Heart left ventricle (tissue), 16 donors: ENCODE measurements at regions not wholly inside any gene's neighbourhood (a gene's known extent, or its start where the extent isn't known, plus 50 kb on each side); places are given as distances from the start of the nearest gene placed in this dataset.

ENCODE experiments used
- ATAC-seq, 4 donors: fragments of 200-7000 bp; cut with Tn5 transposase; one replicate each; pipeline ENCODE4 v1.9.1; 2020 to 2022; ENCODE audit warnings: moderate library complexity in 4 of 4, mild to moderate bottlenecking in 3 of 4, moderate number of reproducible peaks in 1 of 4
- DNase-seq, 5 donors: peaks; one replicate each; pipeline ENCODE4 v3.0.0-alpha.2; 2020
- H3K27ac ChIP-seq, 12 donors: fragments of 200-600 bp; sonication (generic) in 4 of 12; one replicate each; pipeline versions ENCODE4 v1.5.0 to v1.8.0; 2016 to 2022; ENCODE audit warnings: mild to moderate bottlenecking in 2 of 12
- H3K27me3 ChIP-seq, 9 donors: fragments of 200-600 bp; sonication (generic) in 2 of 9; one replicate each; pipeline versions ENCODE4 v1.5.1 to v1.8.0; 2016 to 2022; ENCODE audit warnings: mild to moderate bottlenecking in 3 of 9
- H3K36me3 ChIP-seq, 9 donors: fragments of 200-600 bp; sonication (generic) in 2 of 9; one replicate each; pipeline versions ENCODE4 v1.5.0 to v1.8.0; 2018 to 2022; ENCODE audit warnings: mild to moderate bottlenecking in 2 of 9
- H3K4me1 ChIP-seq, 12 donors: fragments of 200-600 bp; sonication (generic) in 4 of 12; one replicate each; pipeline versions ENCODE4 v1.5.0 to v1.8.0; 2016 to 2022; ENCODE audit warnings: mild to moderate bottlenecking in 3 of 12
- H3K4me3 ChIP-seq, 12 donors: fragments of 200-600 bp; sonication (generic) in 4 of 12; one replicate each; pipeline versions ENCODE4 v1.5.0 to v1.8.0; 2017 to 2022; ENCODE audit warnings: mild to moderate bottlenecking in 9 of 12, moderate library complexity in 4 of 12
- H3K9me3 ChIP-seq, 12 donors: fragments of 200-600 bp; sonication (generic) in 4 of 12; one replicate each; pipeline versions ENCODE4 v1.5.0 to v1.8.0; 2016 to 2022; ENCODE audit warnings: mild to moderate bottlenecking in 1 of 12
- POLR2A ChIP-seq, 2 donors: fragments of 450-650 bp; IDR thresholded peaks; one replicate each; pipeline ENCODE4 v1.6.1; 2017; ENCODE audit warnings: antibody characterized with exemption in 2 of 2, mild to moderate bottlenecking in 2 of 2, moderate library complexity in 2 of 2
- WGBS, 4 donors: extraction: QIAGEN DNeasy Blood & Tissue Kit in 2 of 4; methylation state at CpG; one replicate each; pipeline versions ENCODE4 v1.1.5 to v1.1.7; 2013 to 2018; 5-methylcytosine and 5-hydroxymethylcytosine counted together
- intact Hi-C, 10 donors: fragments of 100-400 bp; cut with DNase I; formaldehyde crosslinking; loops; one replicate each; pipeline versions ENCODE4 v1.11.1 to v1.14.2; 2022
- TF ChIP-seq, protein P1 (sequence below), 12 donors: fragments of 200-600 bp; sonication (generic) in 4 of 12; IDR thresholded peaks; one replicate each; pipeline versions ENCODE4 v1.5.0 to v1.8.0; 2018 to 2022; ENCODE audit warnings: antibody characterized with exemption in 12 of 12, mild to moderate bottlenecking in 5 of 12
- donor health status: ischemic (EF 13 %, LVEDD 7.1; RV severe dilation, severe dysfunction).
- donor health status: healthy with polysubstance abuse.
- donor health status: DM: no; HTN: yes; CAD: no.
- donor health status: DM: no; HTN: no; CAD: no.
- donor health status: ischemic (EF 25% LVEDD 6.9; RV normal size, moderate dysfunction).
- donor health status: ischemic (EF 25% LVEDD 5.7; RV mildly dilated, moderate dysfunction).
- donor health status: healthy.
- donor health status: DM: yes; HTN: yes; CAD: no.
- donor health status: ischemic (EF 35%, LVEDD 5.7; RV mildly dilated, moderate dysfunction).
- donor health status: nonischemic (EF 11% LVEDD 7.7; RV severe dilation, severe dysfunction).
- donor health status: DM: yes; HTN: yes; CAD: no.
- donor health status: PGD.
- donor health status: ischemic (EF 29% LVEDD 5.4; RV normal size, mild dysfunction).
- donor health status: nonischemic (EF 23%, LVEDD 6.1; RV moderate dilation, normal function).

DNA sequence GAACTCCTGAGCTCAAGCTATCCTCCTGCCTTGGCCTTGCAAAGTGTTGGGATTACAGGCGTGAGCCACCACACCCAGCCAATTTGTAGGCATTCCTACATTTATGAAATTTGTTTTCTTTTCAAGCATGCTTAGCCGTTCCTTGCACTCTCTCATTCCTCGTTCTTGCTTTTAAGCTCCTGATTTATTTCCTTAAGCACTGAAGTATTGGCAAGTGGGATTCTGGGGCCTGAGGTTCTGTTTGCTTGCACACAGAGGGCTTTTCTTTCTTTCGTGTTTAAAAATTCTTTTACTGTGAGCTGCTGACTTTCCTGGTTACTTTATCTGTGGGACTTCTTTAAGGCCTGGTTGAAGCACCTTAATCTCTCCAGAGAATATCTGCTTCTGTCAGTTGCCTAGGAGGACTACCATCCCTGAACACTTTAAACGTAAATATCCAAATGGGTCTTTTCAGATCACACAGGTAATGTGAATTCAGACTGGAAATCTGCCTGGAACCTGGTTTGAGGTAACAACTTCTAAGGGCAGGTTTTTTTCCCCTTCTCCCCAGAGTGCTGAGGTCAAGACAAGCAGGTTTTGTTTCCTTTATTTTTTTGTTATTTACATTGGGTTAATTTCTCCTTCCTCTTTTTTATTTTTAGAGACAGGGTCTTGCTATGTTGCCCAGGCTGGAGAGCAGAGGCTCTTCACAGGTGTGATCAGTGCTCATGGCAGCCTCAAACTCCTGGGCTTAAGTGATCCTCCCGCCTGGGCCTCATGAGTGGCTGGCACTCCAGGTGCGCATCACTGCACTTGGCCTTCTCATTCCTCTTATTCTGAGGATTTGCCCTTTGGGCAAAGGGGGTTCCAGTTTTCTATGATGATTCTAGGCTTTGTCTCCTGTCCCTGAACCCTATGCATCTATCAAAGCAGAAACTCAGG, 102.9 kb downstream of the PFKFB3 start:
- TF ChIP-seq, protein P1, sequence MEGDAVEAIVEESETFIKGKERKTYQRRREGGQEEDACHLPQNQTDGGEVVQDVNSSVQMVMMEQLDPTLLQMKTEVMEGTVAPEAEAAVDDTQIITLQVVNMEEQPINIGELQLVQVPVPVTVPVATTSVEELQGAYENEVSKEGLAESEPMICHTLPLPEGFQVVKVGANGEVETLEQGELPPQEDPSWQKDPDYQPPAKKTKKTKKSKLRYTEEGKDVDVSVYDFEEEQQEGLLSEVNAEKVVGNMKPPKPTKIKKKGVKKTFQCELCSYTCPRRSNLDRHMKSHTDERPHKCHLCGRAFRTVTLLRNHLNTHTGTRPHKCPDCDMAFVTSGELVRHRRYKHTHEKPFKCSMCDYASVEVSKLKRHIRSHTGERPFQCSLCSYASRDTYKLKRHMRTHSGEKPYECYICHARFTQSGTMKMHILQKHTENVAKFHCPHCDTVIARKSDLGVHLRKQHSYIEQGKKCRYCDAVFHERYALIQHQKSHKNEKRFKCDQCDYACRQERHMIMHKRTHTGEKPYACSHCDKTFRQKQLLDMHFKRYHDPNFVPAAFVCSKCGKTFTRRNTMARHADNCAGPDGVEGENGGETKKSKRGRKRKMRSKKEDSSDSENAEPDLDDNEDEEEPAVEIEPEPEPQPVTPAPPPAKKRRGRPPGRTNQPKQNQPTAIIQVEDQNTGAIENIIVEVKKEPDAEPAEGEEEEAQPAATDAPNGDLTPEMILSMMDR (IDR thresholded peaks at IDR 0.05), result no peak
- no peak for TF ChIP-seq POLR2A (IDR thresholded peaks at IDR 0.05)
- DNase-seq (no peak), ATAC-seq (no peak)
- Histone ChIP-seq H3K4me3 (no peak overlapping the region), H3K36me3 (no peaks in the 10 kb centered on the region), H3K4me1 (peaks cover 0 to 4% (median 0%) of the 10 kb centered on the region in 12 donors), H3K9me3 (peaks cover 0 to 10% (median 3%) of the 10 kb centered on the region in 12 donors), H3K27me3 (no peaks in the 10 kb centered on the region), H3K27ac (no peak overlapping the region)
- intact Hi-C loops, result loop anchor here in 1 of 10 donors (10.0 kb wide), 1 partner anchor 59 kb away; no protein-coding TSS in a partner anchor
- WGBS, 4 donors, result 81 to 86% (median 83%) methylated on average over 7 of the region's 7 CpGs

DNA sequence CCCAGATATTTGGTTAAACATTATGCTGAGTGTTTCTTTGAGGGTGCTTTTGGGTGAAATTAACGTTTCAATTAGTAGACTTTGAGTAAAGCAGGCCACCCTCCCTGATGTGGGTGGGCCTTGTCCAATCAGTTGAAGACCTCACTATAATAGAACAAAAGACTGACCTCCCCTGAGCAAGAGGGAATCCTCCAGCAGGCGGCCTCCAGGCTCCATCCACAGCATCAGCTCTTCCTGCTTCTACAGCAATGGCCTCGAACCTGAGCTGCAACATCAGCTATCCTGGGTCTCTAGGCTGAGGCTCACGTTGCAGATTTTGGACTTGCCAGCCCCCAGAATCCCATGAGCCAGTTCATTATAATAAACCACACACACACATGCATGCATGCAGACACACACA, 104.2 kb downstream of the PFKFB3 start:
- Histone ChIP-seq H3K27me3 (no peaks in the 10 kb centered on the region), H3K36me3 (no peaks in the 10 kb centered on the region), H3K4me3 (no peak overlapping the region), H3K4me1 (no peaks in the 10 kb centered on the region), H3K9me3 (peaks cover 0 to 10% (median 3%) of the 10 kb centered on the region in 12 donors), H3K27ac (no peak overlapping the region)
- no peak for DNase-seq
- ATAC-seq, result no peak
- TF ChIP-seq, protein P1 (IDR thresholded peaks at IDR 0.05), result no peak
- TF ChIP-seq POLR2A (IDR thresholded peaks at IDR 0.05), result no peak
- 88 to 93% (median 90%) methylated on average over 3 to 4 of the region's 4 CpGs for WGBS, 4 donors
- intact Hi-C loops, result loop anchor here in 1 of 10 donors (10.0 kb wide), 1 partner anchor 58 kb away; no protein-coding TSS in a partner anchor

DNA sequence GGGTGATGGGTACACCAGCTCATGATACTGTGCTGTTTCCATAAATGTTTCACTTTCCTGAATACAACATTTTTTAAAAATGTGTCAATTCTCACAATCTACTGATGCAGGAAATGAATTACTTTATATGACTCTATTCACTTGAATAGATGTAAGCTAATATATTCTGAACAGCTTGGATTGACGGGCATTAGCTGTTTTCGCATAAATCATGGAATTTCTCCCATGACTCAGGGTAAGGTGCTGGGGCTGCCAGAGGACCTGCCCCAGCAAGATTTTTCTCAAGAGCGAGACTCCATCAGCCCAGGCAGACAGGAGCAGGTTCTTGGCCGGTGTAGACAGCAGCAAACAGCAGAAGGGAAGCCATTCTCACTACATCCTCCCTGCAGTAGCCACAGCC, 107.1 kb downstream of the PFKFB3 start:
- Histone ChIP-seq H3K4me1 (no peaks in the 10 kb centered on the region), H3K9me3 (peaks cover 0 to 10% (median 3%) of the 10 kb centered on the region in 12 donors), H3K36me3 (no peaks in the 10 kb centered on the region), H3K27me3 (no peaks in the 10 kb centered on the region), H3K4me3 (no peak overlapping the region), H3K27ac (no peak overlapping the region)
- 85 to 90% (median 88%) methylated on average over 4 of the region's 4 CpGs for WGBS, 4 donors
- no peak for ATAC-seq
- DNase-seq, result no peak
- TF ChIP-seq, protein P1 (IDR thresholded peaks at IDR 0.05), result no peak
- TF ChIP-seq POLR2A (IDR thresholded peaks at IDR 0.05), result no peak
- intact Hi-C loops, result loop anchor here in 1 of 10 donors (10.0 kb wide), 1 partner anchor 55 kb away; no protein-coding TSS in a partner anchor

DNA sequence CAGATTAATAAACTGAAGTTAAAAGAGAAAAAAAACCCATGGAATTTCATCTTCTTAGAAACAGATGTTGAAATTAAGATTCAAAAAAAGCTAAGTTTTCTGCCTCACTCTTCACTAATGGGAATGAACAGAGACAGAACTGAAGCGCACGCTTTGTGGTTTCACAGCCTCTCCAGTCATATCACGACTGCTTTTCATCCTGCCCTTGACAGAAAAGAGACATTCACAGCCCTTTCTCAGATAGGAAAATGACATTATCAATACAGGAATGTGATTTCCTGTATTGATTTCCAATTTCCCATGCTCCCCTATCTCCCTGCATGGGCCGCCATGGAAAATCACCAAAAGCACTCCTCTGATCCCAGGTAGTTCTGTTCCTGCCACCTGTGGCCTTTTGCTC, 108.2 kb downstream of the PFKFB3 start:
- ATAC-seq (no peak), DNase-seq (no peak)
- H3K27ac ChIP-seq, result no peak overlapping the region
- H3K36me3 ChIP-seq, result no peaks in the 10 kb centered on the region
- no peaks in the 10 kb centered on the region for H3K27me3 ChIP-seq
- no peaks in the 10 kb centered on the region for H3K4me1 ChIP-seq
- intact Hi-C loops, result no loop called here
- peaks cover 0 to 10% (median 3%) of the 10 kb centered on the region in 12 donors for H3K9me3 ChIP-seq
- WGBS, 4 donors, result 84 to 97% (median 95%) methylated on average over 4 of the region's 4 CpGs
- TF ChIP-seq, protein P1 (IDR thresholded peaks at IDR 0.05), result no peak
- TF ChIP-seq POLR2A (IDR thresholded peaks at IDR 0.05), result no peak
- H3K4me3 ChIP-seq, result no peak overlapping the region
